Esophagus squamous epithelium (tissue), 4 donors: ENCODE measurements at regions not wholly inside any gene's neighbourhood (a gene's known extent, or its start where the extent isn't known, plus 50 kb on each side); places are given as distances from the start of the nearest gene placed in this dataset.

Experiments used
- POLR2A ChIP-seq, 4 donors: fragments of 450-650 bp; IDR thresholded peaks; one replicate each; pipeline ENCODE4 v1.6.1; 2017; ENCODE audit warnings: antibody characterized with exemption in 4 of 4, mild to moderate bottlenecking in 4 of 4, moderate library complexity in 3 of 4
- TF ChIP-seq, protein P1 (sequence below), 6 experiments: fragments of 450-650 bp in 4 of 6; fragments of 200-600 bp in 2 of 6; sonication (generic) in 2 of 6; IDR thresholded peaks; one replicate each; pipeline ENCODE4 v1.5.1; 2016 to 2019; ENCODE audit warnings: antibody characterized with exemption in 6 of 6, mild to moderate bottlenecking in 4 of 6, moderate library complexity in 4 of 6

DNA sequence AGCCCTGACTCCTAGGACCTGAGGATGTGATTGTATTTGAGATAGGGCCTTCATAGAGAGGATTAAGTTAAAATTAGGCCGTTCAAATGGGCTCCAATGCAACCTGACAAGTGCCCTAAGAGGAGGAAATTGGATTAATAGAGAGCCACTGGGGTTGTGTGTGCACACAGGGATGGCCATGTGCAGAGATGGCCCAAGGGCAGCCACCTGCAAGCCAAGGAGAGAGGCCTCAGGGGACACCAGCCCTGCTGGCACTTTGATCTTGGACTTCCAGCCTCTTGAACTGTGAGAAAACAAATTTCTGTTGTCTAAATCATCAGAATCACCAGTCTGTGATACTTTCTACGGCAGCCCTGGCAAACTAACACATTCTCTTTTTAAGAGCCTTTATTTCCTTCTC, 598.8 kb downstream of the UTRN start:
- TF ChIP-seq, protein P1, sequence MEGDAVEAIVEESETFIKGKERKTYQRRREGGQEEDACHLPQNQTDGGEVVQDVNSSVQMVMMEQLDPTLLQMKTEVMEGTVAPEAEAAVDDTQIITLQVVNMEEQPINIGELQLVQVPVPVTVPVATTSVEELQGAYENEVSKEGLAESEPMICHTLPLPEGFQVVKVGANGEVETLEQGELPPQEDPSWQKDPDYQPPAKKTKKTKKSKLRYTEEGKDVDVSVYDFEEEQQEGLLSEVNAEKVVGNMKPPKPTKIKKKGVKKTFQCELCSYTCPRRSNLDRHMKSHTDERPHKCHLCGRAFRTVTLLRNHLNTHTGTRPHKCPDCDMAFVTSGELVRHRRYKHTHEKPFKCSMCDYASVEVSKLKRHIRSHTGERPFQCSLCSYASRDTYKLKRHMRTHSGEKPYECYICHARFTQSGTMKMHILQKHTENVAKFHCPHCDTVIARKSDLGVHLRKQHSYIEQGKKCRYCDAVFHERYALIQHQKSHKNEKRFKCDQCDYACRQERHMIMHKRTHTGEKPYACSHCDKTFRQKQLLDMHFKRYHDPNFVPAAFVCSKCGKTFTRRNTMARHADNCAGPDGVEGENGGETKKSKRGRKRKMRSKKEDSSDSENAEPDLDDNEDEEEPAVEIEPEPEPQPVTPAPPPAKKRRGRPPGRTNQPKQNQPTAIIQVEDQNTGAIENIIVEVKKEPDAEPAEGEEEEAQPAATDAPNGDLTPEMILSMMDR (IDR thresholded peaks at IDR 0.05) = no peak
- TF ChIP-seq POLR2A (IDR thresholded peaks at IDR 0.05) = no peak
